Loucy (cell line): ENCODE measurements at regions not wholly inside any gene's neighbourhood (a gene's known extent, or its start where the extent isn't known, plus 50 kb on each side); places are given as distances from the start of the nearest gene placed in this dataset.

Source experiments
- EZH2phosphoT487 ChIP-seq: fragments of 200-600 bp; IDR thresholded peaks from 2 replicates; pipeline ENCODE4 v1.6.1; 2018; ENCODE audit warnings: antibody characterized with exemption, mild to moderate bottlenecking, moderate library complexity, borderline replicate concordance
- TF ChIP-seq, protein P1 (sequence below): fragments of 200-600 bp; sonication (generic); conservative IDR thresholded peaks from 2 replicates; pipeline ENCODE4 v1.5.1; 2014; ENCODE audit warnings: mild to moderate bottlenecking, antibody characterized with exemption, low read length

DNA sequence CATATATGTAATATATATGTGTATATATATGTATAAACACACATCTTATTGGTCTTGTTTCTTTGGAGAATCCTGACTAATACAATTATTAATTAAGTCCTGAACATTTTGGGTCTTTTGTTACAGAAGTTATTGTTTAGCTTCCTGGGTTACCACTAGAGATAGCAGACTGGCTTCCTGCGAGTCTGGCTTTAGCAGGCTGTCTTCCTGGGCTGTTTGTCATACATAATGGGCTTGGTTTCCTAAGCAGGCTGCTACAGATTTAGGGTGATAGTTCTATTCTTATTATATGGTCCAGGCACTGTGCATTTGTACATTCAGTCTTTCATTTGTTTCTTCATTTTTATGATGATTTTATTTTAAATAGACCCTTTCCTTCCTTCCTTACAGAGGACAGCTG, 312.0 kb upstream of the TMTC4 start:
- TF ChIP-seq, protein P1, sequence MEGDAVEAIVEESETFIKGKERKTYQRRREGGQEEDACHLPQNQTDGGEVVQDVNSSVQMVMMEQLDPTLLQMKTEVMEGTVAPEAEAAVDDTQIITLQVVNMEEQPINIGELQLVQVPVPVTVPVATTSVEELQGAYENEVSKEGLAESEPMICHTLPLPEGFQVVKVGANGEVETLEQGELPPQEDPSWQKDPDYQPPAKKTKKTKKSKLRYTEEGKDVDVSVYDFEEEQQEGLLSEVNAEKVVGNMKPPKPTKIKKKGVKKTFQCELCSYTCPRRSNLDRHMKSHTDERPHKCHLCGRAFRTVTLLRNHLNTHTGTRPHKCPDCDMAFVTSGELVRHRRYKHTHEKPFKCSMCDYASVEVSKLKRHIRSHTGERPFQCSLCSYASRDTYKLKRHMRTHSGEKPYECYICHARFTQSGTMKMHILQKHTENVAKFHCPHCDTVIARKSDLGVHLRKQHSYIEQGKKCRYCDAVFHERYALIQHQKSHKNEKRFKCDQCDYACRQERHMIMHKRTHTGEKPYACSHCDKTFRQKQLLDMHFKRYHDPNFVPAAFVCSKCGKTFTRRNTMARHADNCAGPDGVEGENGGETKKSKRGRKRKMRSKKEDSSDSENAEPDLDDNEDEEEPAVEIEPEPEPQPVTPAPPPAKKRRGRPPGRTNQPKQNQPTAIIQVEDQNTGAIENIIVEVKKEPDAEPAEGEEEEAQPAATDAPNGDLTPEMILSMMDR, result no peak
- TF ChIP-seq EZH2phosphoT487, result no peak
